PC-9 (cell line): ENCODE measurements at regions not wholly inside any gene's neighbourhood (a gene's known extent, or its start where the extent isn't known, plus 50 kb on each side); places are given as distances from the start of the nearest gene placed in this dataset.

Experiments
- CTCF ChIP-seq: fragments of 200-600 bp; sonication (generic); conservative IDR thresholded peaks from 2 replicates; pipeline ENCODE4 v1.6.1; 2017; ENCODE audit warnings: mixed run types, antibody characterized with exemption, mild to moderate bottlenecking, moderate library complexity
- EZH2 ChIP-seq: fragments of 200-600 bp; sonication (generic); IDR thresholded peaks from 2 replicates; pipeline ENCODE4 v1.8.0; 2017; ENCODE audit warnings: antibody characterized with exemption, low read depth

- no peak for TF ChIP-seq CTCF
- TF ChIP-seq EZH2, result no peak
Observed at GRCh38 chr5:99835791-99836190, 699.4 kb upstream of the FAM174A start.
